Endothelial cell of umbilical vein (primary cell): ENCODE measurements at regions not wholly inside any gene's neighbourhood (a gene's known extent, or its start where the extent isn't known, plus 50 kb on each side); places are given as distances from the start of the nearest gene placed in this dataset.

Source experiments
- BruUV-seq: library from RNA; stranded (reverse); fragments of 400-500 nt; replicated peaks from 2 replicates; lab custom pipeline; 2021; lab: Mats Ljungman, UMichigan
- CTCF ChIA-PET: fragments of 300-600, 350-600 bp; sonication (Branson Sonifier 250); formaldehyde crosslinking; loops from one replicate; lab custom pipeline; 2021; ENCODE audit warnings: antibody characterized with exemption, inconsistent platforms; lab: Charles Lee
- POLR2A ChIA-PET: fragments of 300-600, 350-600 bp; sonication (Branson Sonifier 250); formaldehyde crosslinking; loops from one replicate; lab custom pipeline; 2021; ENCODE audit warnings: antibody characterized with exemption, inconsistent platforms; lab: Charles Lee
- DNase-seq: peaks from one replicate; pipeline ENCODE4 v3.0.0-alpha.2; 2011; ENCODE audit warnings: low read depth, low spot score
- FAIRE-seq: peaks from 2 replicates; lab custom pipeline; 2011; peaks lifted over from hg19 to GRCh38; lab: Jason Lieb, UNC
- H2AFZ ChIP-seq: 2 replicates; pipeline ENCODE4 v1.6.0; 2012; ENCODE audit warnings: low read depth, low read length, control low read depth, inconsistent platforms
- H3K27ac ChIP-seq: 2 replicates; pipeline ENCODE4 v1.5.1; 2011; ENCODE audit warnings: low read depth, mild to moderate bottlenecking, control low read depth, low read length, moderate library complexity; ENCODE audit not compliant: insufficient read depth
- H3K27me3 ChIP-seq, 2 experiments: 2 replicates each; pipeline versions ENCODE4 v1.6.0 to v1.6.1; 2011; ENCODE audit warnings: low read length in 2 of 2, mixed read lengths in 1 of 2; ENCODE audit not compliant: control insufficient read depth in 2 of 2, insufficient read depth in 2 of 2
- H3K36me3 ChIP-seq, 2 experiments: 2 replicates in 1 of 2; 3 replicates in 1 of 2; pipeline ENCODE4 v1.5.1; 2011; ENCODE audit warnings: low read length in 2 of 2, mild to moderate bottlenecking in 1 of 2, moderate library complexity in 1 of 2; ENCODE audit not compliant: control insufficient read depth in 2 of 2, insufficient read depth in 2 of 2; ENCODE audit errors: extremely low read depth in 1 of 2
- H3K4me1 ChIP-seq: 3 replicates; pipeline ENCODE4 v1.5.1; 2011; ENCODE audit warnings: mild to moderate bottlenecking, low read length; ENCODE audit not compliant: control insufficient read depth, insufficient read depth; ENCODE audit errors: extremely low read depth
- H3K4me2 ChIP-seq: 2 replicates; pipeline ENCODE4 v1.6.1; 2011; ENCODE audit warnings: low read length, control low read depth, mixed read lengths; ENCODE audit not compliant: insufficient read depth
- H3K4me3 ChIP-seq, 3 experiments: fragments of 200-600 bp in 1 of 3; sonication (generic), shearing (Covaris generic) in 1 of 3; replicated peaks in 1 of 3; 2 replicates each; pipeline ENCODE4 v1.5.1; 2011 to 2016; ENCODE audit warnings: control low read depth in 3 of 3, low read length in 3 of 3, mild to moderate bottlenecking in 2 of 3, inconsistent platforms in 1 of 3, low read depth in 1 of 3, moderate library complexity in 1 of 3; ENCODE audit not compliant: insufficient read depth in 1 of 3
- H3K79me2 ChIP-seq: 2 replicates; pipeline ENCODE4 v1.6.0; 2012; ENCODE audit warnings: low read length, inconsistent platforms; ENCODE audit not compliant: control insufficient read depth, insufficient read depth
- H3K9ac ChIP-seq: replicated peaks from 2 replicates; pipeline ENCODE3; 2011; ENCODE audit warnings: low read length, control low read depth; ENCODE audit not compliant: insufficient read depth; ENCODE audit errors: extremely low read depth
- H3K9me1 ChIP-seq: replicated peaks from 3 replicates; pipeline ENCODE4 v1.6.0; 2011; ENCODE audit warnings: mild to moderate bottlenecking, low read length; ENCODE audit not compliant: control insufficient read depth, insufficient read depth; ENCODE audit errors: extremely low read depth
- H3K9me3 ChIP-seq: replicated peaks from 2 replicates; pipeline ENCODE4 v1.5.1; 2012; ENCODE audit warnings: low read length, inconsistent platforms; ENCODE audit not compliant: control insufficient read depth, insufficient read depth
- H4K20me1 ChIP-seq: replicated peaks from 2 replicates; pipeline ENCODE3; 2011; ENCODE audit warnings: mild to moderate bottlenecking, low read length; ENCODE audit not compliant: control insufficient read depth, insufficient read depth; ENCODE audit errors: extremely low read depth
- EZH2 ChIP-seq: IDR thresholded peaks from 2 replicates; pipeline ENCODE4 v1.6.1; 2012; ENCODE audit warnings: borderline replicate concordance, low read depth, mild to moderate bottlenecking, moderate library complexity, low read length, inconsistent platforms; ENCODE audit not compliant: severe bottlenecking
- FOS ChIP-seq: IDR thresholded peaks from 2 replicates; pipeline ENCODE4 v1.6.1; 2011; ENCODE audit warnings: mild to moderate bottlenecking, low read length, moderate library complexity, borderline replicate concordance; ENCODE audit not compliant: insufficient read depth
- GATA2 ChIP-seq: IDR thresholded peaks from 2 replicates; pipeline ENCODE4 v1.7.0; 2011; ENCODE audit warnings: low read depth, mild to moderate bottlenecking, moderate library complexity, mixed read lengths, low read length; ENCODE audit not compliant: insufficient read length, insufficient read depth
- JUN ChIP-seq: IDR thresholded peaks from 2 replicates; pipeline ENCODE4 v1.6.1; 2011; ENCODE audit warnings: borderline replicate concordance, low read depth; ENCODE audit not compliant: insufficient read length, insufficient read depth
- MYC ChIP-seq: IDR thresholded peaks from one replicate; pipeline ENCODE4 v1.6.1; 2011; ENCODE audit warnings: mild to moderate bottlenecking, low read depth, low read length
- POLR2A ChIP-seq: IDR thresholded peaks from 2 replicates; pipeline ENCODE4 v1.6.1; 2012; ENCODE audit warnings: low read depth, mild to moderate bottlenecking, control low read depth, low read length
- dilution Hi-C: fragments of 300-500 bp; cut with MboI; formaldehyde crosslinking; loops from one replicate; pipeline ENCODE4 v1.15.0; 2019; ENCODE audit warnings: low sequenced_read_pairs; ENCODE audit not compliant: extremely low pct_ligation_motif_present
- intact Hi-C: fragments of 100-400 bp; cut with micrococcal nuclease; formaldehyde crosslinking; loops from one replicate; pipeline ENCODE4 v1.10.0; 2022
- TF ChIP-seq, protein P1 (sequence below), 2 donors: IDR thresholded peaks; 1 replicate in 1 of 2; 2 replicates in 1 of 2; pipeline ENCODE4 v1.5.1; 2011; ENCODE audit warnings: low read length in 2 of 2, mild to moderate bottlenecking in 2 of 2, moderate library complexity in 2 of 2, control low read depth in 1 of 2, inconsistent platforms in 1 of 2, low read depth in 1 of 2; ENCODE audit not compliant: insufficient read depth in 1 of 2; ENCODE audit errors: extremely low read depth in 1 of 2
- TF ChIP-seq, protein P2 (sequence below): IDR thresholded peaks from 2 replicates; pipeline ENCODE4 v1.6.1; 2011; ENCODE audit not compliant: insufficient read depth, insufficient read length

DNA sequence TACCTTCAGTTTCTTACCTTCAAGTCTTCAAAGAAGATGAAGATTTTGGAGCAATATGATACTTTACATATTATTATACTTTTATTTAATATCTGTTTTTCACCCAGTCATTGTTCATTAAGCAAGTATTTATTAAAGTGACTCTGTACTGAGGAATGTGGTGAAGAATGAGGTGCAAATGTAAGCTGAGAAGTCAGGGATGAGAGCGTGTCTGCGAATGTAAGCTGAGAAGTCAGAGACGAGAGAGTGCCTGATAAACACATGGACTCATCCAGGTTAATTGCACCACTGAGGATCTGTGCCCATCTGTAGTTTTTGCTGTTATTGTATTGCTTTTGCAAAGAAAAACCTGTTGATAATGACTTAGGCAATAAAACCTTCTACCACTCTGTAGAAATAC, 211.9 kb upstream of the FAR2 start:
- H3K4me2 ChIP-seq = no peak overlapping the region
- H3K27ac ChIP-seq = no peak overlapping the region
- H3K4me3 ChIP-seq = no peak overlapping the region
- H3K9me3 ChIP-seq = no peaks in the 10 kb centered on the region
- H3K9ac ChIP-seq = no peak overlapping the region
- BruUV-seq = no TSS peak
- CTCF ChIA-PET = no interaction called here
- POLR2A ChIA-PET = no interaction called here
- no peaks in the 10 kb centered on the region for H3K27me3 ChIP-seq
- DNase-seq (peak; percentile 35), FAIRE-seq (no peak)
- TF ChIP-seq, protein P1, sequence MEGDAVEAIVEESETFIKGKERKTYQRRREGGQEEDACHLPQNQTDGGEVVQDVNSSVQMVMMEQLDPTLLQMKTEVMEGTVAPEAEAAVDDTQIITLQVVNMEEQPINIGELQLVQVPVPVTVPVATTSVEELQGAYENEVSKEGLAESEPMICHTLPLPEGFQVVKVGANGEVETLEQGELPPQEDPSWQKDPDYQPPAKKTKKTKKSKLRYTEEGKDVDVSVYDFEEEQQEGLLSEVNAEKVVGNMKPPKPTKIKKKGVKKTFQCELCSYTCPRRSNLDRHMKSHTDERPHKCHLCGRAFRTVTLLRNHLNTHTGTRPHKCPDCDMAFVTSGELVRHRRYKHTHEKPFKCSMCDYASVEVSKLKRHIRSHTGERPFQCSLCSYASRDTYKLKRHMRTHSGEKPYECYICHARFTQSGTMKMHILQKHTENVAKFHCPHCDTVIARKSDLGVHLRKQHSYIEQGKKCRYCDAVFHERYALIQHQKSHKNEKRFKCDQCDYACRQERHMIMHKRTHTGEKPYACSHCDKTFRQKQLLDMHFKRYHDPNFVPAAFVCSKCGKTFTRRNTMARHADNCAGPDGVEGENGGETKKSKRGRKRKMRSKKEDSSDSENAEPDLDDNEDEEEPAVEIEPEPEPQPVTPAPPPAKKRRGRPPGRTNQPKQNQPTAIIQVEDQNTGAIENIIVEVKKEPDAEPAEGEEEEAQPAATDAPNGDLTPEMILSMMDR (IDR thresholded peaks at IDR 0.05; ENCODE audit: extremely low read depth in 1 of 2, insufficient read depth in 1 of 2, low read depth in 1 of 2, low read length in 2 of 2) = no peak
- no peak for TF ChIP-seq JUN
- TF ChIP-seq, protein P2, sequence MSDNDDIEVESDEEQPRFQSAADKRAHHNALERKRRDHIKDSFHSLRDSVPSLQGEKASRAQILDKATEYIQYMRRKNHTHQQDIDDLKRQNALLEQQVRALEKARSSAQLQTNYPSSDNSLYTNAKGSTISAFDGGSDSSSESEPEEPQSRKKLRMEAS = no peak
- no peaks in the 10 kb centered on the region for H4K20me1 ChIP-seq
- peaks cover 58% of the 10 kb centered on the region for H3K4me1 ChIP-seq
- dilution Hi-C loops = no loop called here
- no peaks in the 10 kb centered on the region for H3K36me3 ChIP-seq
- H3K9me1 ChIP-seq = no peaks in the 10 kb centered on the region
- peak overlapping the region; percentile 15 for H2AFZ ChIP-seq
- H3K79me2 ChIP-seq = no peaks in the 10 kb centered on the region
- intact Hi-C loops = no loop called here

DNA sequence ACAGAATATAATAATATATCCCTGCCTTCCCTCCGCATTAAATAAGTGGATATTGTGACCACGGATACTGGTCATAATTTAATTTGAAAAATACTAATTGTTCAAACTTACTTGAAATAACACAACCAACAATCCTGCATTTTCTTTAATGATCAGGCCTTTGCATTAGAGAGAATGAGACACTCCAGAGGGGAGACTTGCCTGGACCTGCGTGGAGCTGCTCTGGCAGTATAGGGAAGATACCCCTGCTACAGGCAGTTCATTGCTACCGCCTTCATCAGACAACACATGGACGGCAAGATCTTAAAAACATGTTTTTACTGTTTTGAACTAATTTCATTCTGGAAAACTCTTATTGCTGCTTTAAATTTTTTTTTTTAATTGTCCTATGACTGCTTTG, 211.0 kb upstream of the FAR2 start:
- Histone ChIP-seq H3K9ac (no peak overlapping the region), H3K4me1 (peaks cover 51% of the 10 kb centered on the region), H3K36me3 (no peaks in the 10 kb centered on the region), H2AFZ (no peak overlapping the region), H4K20me1 (no peaks in the 10 kb centered on the region), H3K9me3 (no peaks in the 10 kb centered on the region), H3K27ac (no peak overlapping the region), H3K27me3 (no peaks in the 10 kb centered on the region), H3K79me2 (no peaks in the 10 kb centered on the region), H3K9me1 (no peaks in the 10 kb centered on the region), H3K4me2 (no peak overlapping the region), H3K4me3 (no peak overlapping the region)
- intact Hi-C loops = no loop called here
- DNase-seq (no peak), FAIRE-seq (no peak)
- BruUV-seq = no TSS peak
- ChIA-PET POLR2A (no interaction called here), CTCF (interaction anchor here (1.0 kb wide), 1 partner anchor 65 kb away, joined by 3 read pairs; no protein-coding TSS in a partner anchor)
- dilution Hi-C loops = no loop called here
- no peak for TF ChIP-seq FOS
- TF ChIP-seq, protein P1 (IDR thresholded peaks at IDR 0.05; ENCODE audit: extremely low read depth in 1 of 2, insufficient read depth in 1 of 2, low read depth in 1 of 2, low read length in 2 of 2) = no peak
- TF ChIP-seq GATA2 = no peak
- TF ChIP-seq JUN = no peak
- TF ChIP-seq MYC = no peak
- TF ChIP-seq, protein P2 = no peak
- TF ChIP-seq EZH2 = no peak
- no peak for TF ChIP-seq POLR2A
